GM18867 (cell line): ENCODE measurements at regions not wholly inside any gene's neighbourhood (a gene's known extent, or its start where the extent isn't known, plus 50 kb on each side); places are given as distances from the start of the nearest gene placed in this dataset.

Experiments
- ATAC-seq: cut with Tn5 transposase; IDR thresholded peaks from one replicate; pipeline ENCODE4 v1.9.1; 2021; ENCODE audit warnings: mild to moderate bottlenecking, moderate library complexity; ENCODE audit not compliant: unreplicated experiment

- ATAC-seq: no peak
Measured at GRCh38 chr3:134079761-134080160, 50.0 kb upstream of the SLCO2A1 start.
